GM19025 (cell line): ENCODE measurements at regions not wholly inside any gene's neighbourhood (a gene's known extent, or its start where the extent isn't known, plus 50 kb on each side); places are given as distances from the start of the nearest gene placed in this dataset.

ENCODE experiments used
- ATAC-seq: cut with Tn5 transposase; IDR thresholded peaks from one replicate; pipeline ENCODE4 v1.9.1; 2021; ENCODE audit warnings: mild to moderate bottlenecking, low read depth, moderate library complexity; ENCODE audit not compliant: unreplicated experiment

- no peak for ATAC-seq
Measured at GRCh38 chr12:103178366-103179080, 221.0 kb downstream of the ASCL1 start.

- peak; percentile 89 for ATAC-seq
Measured at GRCh38 chr12:103181366-103182152, 224.1 kb downstream of the ASCL1 start.

- ATAC-seq: no peak
Measured at GRCh38 chr12:103182299-103182698, 224.8 kb downstream of the ASCL1 start.

- ATAC-seq: no peak
Measured at GRCh38 chr12:103196467-103196866, 239.0 kb downstream of the ASCL1 start.

- ATAC-seq: no peak
Measured at GRCh38 chr12:103197725-103198388, 240.4 kb downstream of the ASCL1 start.

GRCh38 chr12:103198499-103198898, 241.0 kb downstream of the ASCL1 start:
- no peak for ATAC-seq

GRCh38 chr12:103205906-103206305, 248.4 kb downstream of the ASCL1 start:
- ATAC-seq: no peak

- no peak for ATAC-seq
Measured at GRCh38 chr12:103207936-103208335, 250.5 kb downstream of the ASCL1 start.

GRCh38 chr12:103241184-103241583, 254.6 kb downstream of the C12orf42 start:
- no peak for ATAC-seq

GRCh38 chr12:103244596-103244995, 251.2 kb downstream of the C12orf42 start:
- ATAC-seq: no peak

GRCh38 chr12:103247531-103247930, 248.2 kb downstream of the C12orf42 start:
- ATAC-seq: no peak

GRCh38 chr12:103249607-103250006, 246.2 kb downstream of the C12orf42 start:
- no peak for ATAC-seq

GRCh38 chr12:103250487-103250886, 245.3 kb downstream of the C12orf42 start:
- ATAC-seq: no peak
